HepG2 (cell line): ENCODE measurements at regions not wholly inside any gene's neighbourhood (a gene's known extent, or its start where the extent isn't known, plus 50 kb on each side); places are given as distances from the start of the nearest gene placed in this dataset.

Experiments
- ATAC-seq: fragments of 200-7000 bp; cut with Tn5 transposase; 3 replicates; pipeline ENCODE4 v1.9.1; 2020; ENCODE audit warnings: mild to moderate bottlenecking, moderate library complexity
- BruUV-seq: library from RNA; stranded (reverse); fragments of 400-500 nt; replicated peaks from 2 replicates; lab custom pipeline; 2021; lab: Mats Ljungman, UMichigan
- CTCF ChIA-PET: fragments of 300-600 bp; formaldehyde crosslinking; extraction: SDS; loops from one replicate; lab custom pipeline; 2021; ENCODE audit warnings: low total read pairs, inconsistent platforms, low intra/inter-chr PET ratio; lab: Yijun Ruan, JAX
- POLR2A ChIA-PET: fragments of 350-600 bp; sonication (Branson Sonifier 250); formaldehyde crosslinking; loops from one replicate; lab custom pipeline; 2020; ENCODE audit warnings: antibody characterized with exemption, inconsistent platforms; lab: Yijun Ruan, JAX
- DNase-seq: peaks from one replicate; pipeline ENCODE4 v3.0.0-alpha.2; 2015; ENCODE audit warnings: low spot score
- FAIRE-seq: peaks from 3 replicates; lab custom pipeline; 2011; peaks lifted over from hg19 to GRCh38; lab: Jason Lieb, UNC
- H2AFZ ChIP-seq: one replicate; pipeline ENCODE4 v1.6.1; 2011; ENCODE audit warnings: low read length, inconsistent platforms
- H3K27ac ChIP-seq: fragments of 300-600 bp; 3 replicates; pipeline ENCODE4 v1.8.0; 2011; ENCODE audit warnings: mixed run types, mild to moderate bottlenecking, mixed read lengths, low read length, inconsistent platforms; ENCODE audit not compliant: insufficient read depth; ENCODE audit errors: extremely low read length
- H3K27me3 ChIP-seq, 2 experiments: fragments of 200-600 bp in 1 of 2; 2 replicates in 1 of 2; 3 replicates in 1 of 2; pipeline versions ENCODE4 v1.6.0 to v1.8.0; 2011; ENCODE audit warnings: low read length in 2 of 2, mild to moderate bottlenecking in 2 of 2, moderate library complexity in 2 of 2, inconsistent platforms in 1 of 2; ENCODE audit not compliant: insufficient read depth in 2 of 2, control insufficient read depth in 1 of 2
- H3K36me3 ChIP-seq, 2 experiments: fragments of 200-600 bp in 1 of 2; replicated peaks in 1 of 2; 2 replicates in 1 of 2; 3 replicates in 1 of 2; pipeline versions ENCODE4 v1.5.1 to v1.8.0; 2011; ENCODE audit warnings: low read length in 2 of 2, inconsistent platforms in 1 of 2; ENCODE audit not compliant: insufficient read depth in 2 of 2, control insufficient read depth in 1 of 2
- H3K4me1 ChIP-seq: 2 replicates; pipeline ENCODE4 v1.5.1; 2012; ENCODE audit warnings: low read length, inconsistent platforms; ENCODE audit not compliant: insufficient read depth
- H3K4me2 ChIP-seq: 2 replicates; pipeline ENCODE4 v1.6.0; 2011; ENCODE audit warnings: low read depth, low read length, inconsistent platforms
- H3K4me3 ChIP-seq, 3 experiments: fragments of 200-600 bp in 1 of 3; sonication (generic), shearing (Covaris generic) in 1 of 3; replicated peaks in 1 of 3; 2 replicates each; pipeline ENCODE4 v1.5.1; 2011 to 2016; ENCODE audit warnings: low read length in 3 of 3, inconsistent platforms in 2 of 3, low read depth in 2 of 3, mild to moderate bottlenecking in 2 of 3, control low read depth in 1 of 3, mixed read lengths in 1 of 3; ENCODE audit not compliant: insufficient read depth in 1 of 3
- H3K79me2 ChIP-seq: one replicate; pipeline ENCODE4 v1.6.1; 2011; ENCODE audit warnings: low read length, inconsistent platforms; ENCODE audit not compliant: insufficient read depth
- H3K9ac ChIP-seq: 2 replicates; pipeline ENCODE4 v1.6.0; 2011; ENCODE audit warnings: mild to moderate bottlenecking, low read depth, low read length, inconsistent platforms; ENCODE audit not compliant: insufficient read depth
- H3K9me3 ChIP-seq: 2 replicates; pipeline ENCODE4 v1.5.1; 2012; ENCODE audit warnings: mild to moderate bottlenecking, low read length
- H4K20me1 ChIP-seq: 2 replicates; pipeline ENCODE4 v1.6.0; 2011; ENCODE audit warnings: inconsistent platforms, mild to moderate bottlenecking, low read length, moderate library complexity; ENCODE audit not compliant: insufficient read depth
- BRF2 ChIP-seq: sonication (generic); formaldehyde crosslinking; IDR thresholded peaks from 2 replicates; pipeline ENCODE4 v1.8.1; 2022; ENCODE audit warnings: mild to moderate bottlenecking, missing genetic modification reagents
- CHD4 ChIP-seq: fragments of 200-600 bp; sonication (generic); IDR thresholded peaks from 2 replicates; pipeline ENCODE4 v1.7.0; 2017; ENCODE audit warnings: mild to moderate bottlenecking, low read length, borderline replicate concordance
- CREB1 ChIP-seq, 2 experiments: fragments of 450-650 bp in 1 of 2; IDR thresholded peaks; 2 replicates each; pipeline ENCODE4 v1.6.1; 2016 to 2017; ENCODE audit warnings: control low read depth in 1 of 2, mild to moderate bottlenecking in 1 of 2, missing compliant biosample characterization in 1 of 2, missing genetic modification characterization in 1 of 2
- KLF11 ChIP-seq: IDR thresholded peaks from 2 replicates; pipeline ENCODE4 v1.6.1; 2016; ENCODE audit warnings: missing compliant biosample characterization
- NR2F1 ChIP-seq, 2 experiments: fragments of 450-650 bp in 1 of 2; formaldehyde crosslinking in 1 of 2; IDR thresholded peaks; 2 replicates each; pipeline versions ENCODE4 v1.5.0 to v1.6.1; 2016 to 2020; ENCODE audit warnings: mild to moderate bottlenecking in 1 of 2, missing compliant biosample characterization in 1 of 2, missing genetic modification reagents in 1 of 2, moderate library complexity in 1 of 2
- PHF20 ChIP-seq: sonication (generic); formaldehyde crosslinking; IDR thresholded peaks from 2 replicates; pipeline ENCODE4 v1.5.0; 2020; ENCODE audit warnings: mild to moderate bottlenecking, missing genetic modification reagents
- RFX1 ChIP-seq: fragments of 450-650 bp; IDR thresholded peaks from 2 replicates; pipeline ENCODE4 v1.6.1; 2017
- RFXAP ChIP-seq: sonication (generic); formaldehyde crosslinking; IDR thresholded peaks from 2 replicates; pipeline ENCODE4 v1.4.0; 2020; ENCODE audit warnings: missing genetic modification reagents, borderline replicate concordance
- TSC22D2 ChIP-seq: sonication (generic); formaldehyde crosslinking; IDR thresholded peaks from 2 replicates; pipeline ENCODE4 v1.5.1; 2020; ENCODE audit warnings: missing genetic modification reagents, mild to moderate bottlenecking, borderline replicate concordance
- WIZ ChIP-seq: sonication (generic); formaldehyde crosslinking; IDR thresholded peaks from 2 replicates; pipeline ENCODE4 v1.5.1; 2020; ENCODE audit warnings: mild to moderate bottlenecking, missing genetic modification reagents
- ZNF121 ChIP-seq: sonication (generic); formaldehyde crosslinking; IDR thresholded peaks from 2 replicates; pipeline ENCODE4 v1.5.0; 2020; ENCODE audit warnings: mild to moderate bottlenecking, missing genetic modification reagents
- ZNF224 ChIP-seq: sonication (generic); formaldehyde crosslinking; IDR thresholded peaks from 2 replicates; pipeline ENCODE4 v1.5.0; 2020; ENCODE audit warnings: mild to moderate bottlenecking, missing genetic modification reagents
- ZNF703 ChIP-seq: sonication (generic); formaldehyde crosslinking; IDR thresholded peaks from 2 replicates; pipeline ENCODE4 v1.5.1; 2020; ENCODE audit warnings: missing genetic modification reagents, mild to moderate bottlenecking, moderate library complexity, borderline replicate concordance
- ZNF720 ChIP-seq: sonication (generic); formaldehyde crosslinking; IDR thresholded peaks from 2 replicates; pipeline ENCODE4 v1.4.0; 2020; ENCODE audit warnings: missing genetic modification reagents
- in situ Hi-C: cut with HindIII; loops from 2 replicates; pipeline ENCODE4 v1.10.0; 2017; ENCODE audit warnings: low pct_unique_long_range_greater_than_20kb; ENCODE audit not compliant: extremely low pct_ligation_motif_present
- intact Hi-C: fragments of 100-400 bp; cut with micrococcal nuclease; formaldehyde crosslinking; loops from one replicate; pipeline ENCODE4 v1.10.0; 2022; ENCODE audit not compliant: unreplicated experiment
- TF ChIP-seq, protein P1 (sequence below): fragments of 450-650 bp; IDR thresholded peaks from 2 replicates; pipeline ENCODE4 v1.6.1; 2016

DNA sequence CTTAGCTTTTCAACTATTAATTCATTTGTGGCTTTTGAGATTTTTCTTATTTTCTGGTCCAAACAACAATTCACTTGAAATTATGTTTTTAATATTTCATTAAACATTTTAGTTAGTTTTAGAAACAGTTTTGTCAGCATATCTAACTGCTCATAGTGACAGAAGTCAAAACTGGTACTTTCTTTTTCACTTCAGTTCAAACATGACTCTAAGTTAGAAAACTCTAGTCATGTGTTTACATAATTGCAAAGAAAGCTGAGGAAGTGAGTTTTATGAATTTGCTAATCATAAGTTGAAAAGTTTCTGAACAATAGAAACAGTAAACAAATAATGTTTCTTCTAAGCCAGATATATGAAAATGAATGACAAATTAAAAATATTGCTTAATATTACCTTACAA lies 1931.0 kb downstream of the EFNA5 start:
- POLR2A ChIA-PET = no interaction called here
- Histone ChIP-seq H2AFZ (no peak overlapping the region), H3K27me3 (no peaks in the 10 kb centered on the region), H3K4me3 (no peak overlapping the region), H3K79me2 (no peaks in the 10 kb centered on the region), H4K20me1 (no peaks in the 10 kb centered on the region), H3K4me2 (no peak overlapping the region), H3K9me3 (no peaks in the 10 kb centered on the region), H3K36me3 (no peaks in the 10 kb centered on the region), H3K27ac (no peak overlapping the region), H3K4me1 (no peaks in the 10 kb centered on the region), H3K9ac (no peak overlapping the region)
- TF ChIP-seq RFXAP (CRISPR knock-in tag) (no peak), BRF2 (CRISPR knock-in tag) (no peak)
- CTCF ChIA-PET = no interaction called here
- no peak for DNase-seq
- BruUV-seq = no TSS peak
- no peak for FAIRE-seq
- ATAC-seq = no peak
- intact Hi-C loops (no loop called here), in situ Hi-C loops (no loop called here)

- ChIA-PET CTCF (no interaction called here), POLR2A (no interaction called here)
- Histone ChIP-seq H2AFZ (no peak overlapping the region), H3K9ac (no peak overlapping the region), H3K79me2 (no peaks in the 10 kb centered on the region), H3K36me3 (no peaks in the 10 kb centered on the region), H3K4me3 (no peak overlapping the region), H3K4me1 (no peaks in the 10 kb centered on the region), H3K9me3 (no peaks in the 10 kb centered on the region), H3K27ac (no peak overlapping the region), H3K4me2 (no peak overlapping the region), H3K27me3 (no peaks in the 10 kb centered on the region), H4K20me1 (no peaks in the 10 kb centered on the region)
- no peak for FAIRE-seq
- ATAC-seq = no peak
- in situ Hi-C loops = no loop called here
- intact Hi-C loops = no loop called here
- no TSS peak for BruUV-seq
- no peak for DNase-seq
- TF ChIP-seq ZNF720 (CRISPR knock-in tag) = no peak
- TF ChIP-seq NR2F1 (CRISPR knock-in tag; IDR thresholded peaks at IDR 0.05) = no peak
- TF ChIP-seq ZNF121 (CRISPR knock-in tag) = no peak
- no peak for TF ChIP-seq CREB1 (IDR thresholded peaks at IDR 0.05)
- TF ChIP-seq CREB1 (CRISPR knock-in tag; IDR thresholded peaks at IDR 0.05) = no peak
- TF ChIP-seq TSC22D2 (CRISPR knock-in tag) = no peak
- no peak for TF ChIP-seq WIZ (CRISPR knock-in tag)
- no peak for TF ChIP-seq KLF11 (CRISPR knock-in tag)
- no peak for TF ChIP-seq CHD4
- no peak for TF ChIP-seq RFX1
- TF ChIP-seq, protein P1, sequence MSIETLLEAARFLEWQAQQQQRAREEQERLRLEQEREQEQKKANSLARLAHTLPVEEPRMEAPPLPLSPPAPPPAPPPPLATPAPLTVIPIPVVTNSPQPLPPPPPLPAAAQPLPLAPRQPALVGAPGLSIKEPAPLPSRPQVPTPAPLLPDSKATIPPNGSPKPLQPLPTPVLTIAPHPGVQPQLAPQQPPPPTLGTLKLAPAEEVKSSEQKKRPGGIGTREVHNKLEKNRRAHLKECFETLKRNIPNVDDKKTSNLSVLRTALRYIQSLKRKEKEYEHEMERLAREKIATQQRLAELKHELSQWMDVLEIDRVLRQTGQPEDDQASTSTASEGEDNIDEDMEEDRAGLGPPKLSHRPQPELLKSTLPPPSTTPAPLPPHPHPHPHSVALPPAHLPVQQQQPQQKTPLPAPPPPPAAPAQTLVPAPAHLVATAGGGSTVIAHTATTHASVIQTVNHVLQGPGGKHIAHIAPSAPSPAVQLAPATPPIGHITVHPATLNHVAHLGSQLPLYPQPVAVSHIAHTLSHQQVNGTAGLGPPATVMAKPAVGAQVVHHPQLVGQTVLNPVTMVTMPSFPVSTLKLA = no peak
- no peak for TF ChIP-seq ZNF703
- TF ChIP-seq PHF20 (CRISPR knock-in tag) = no peak
- TF ChIP-seq ZNF224 (CRISPR knock-in tag) = no peak
Observed at GRCh38 chr5:105735704-105736103, 1935.0 kb downstream of the EFNA5 start.
